Frontal cortex (tissue), 3 donors: ENCODE measurements at regions not wholly inside any gene's neighbourhood (a gene's known extent, or its start where the extent isn't known, plus 50 kb on each side); places are given as distances from the start of the nearest gene placed in this dataset.

Experiments
- DNase-seq, 2 donors: peaks; one replicate each; pipeline ENCODE4 v3.0.0; 2012; ENCODE audit warnings: low spot score in 2 of 2
- FAIRE-seq: peaks from 2 replicates; lab custom pipeline; 2012; peaks lifted over from hg19 to GRCh38; lab: Jason Lieb, UNC
- donor health status: control.
- donor health status: control.
- donor health status: control.

DNA sequence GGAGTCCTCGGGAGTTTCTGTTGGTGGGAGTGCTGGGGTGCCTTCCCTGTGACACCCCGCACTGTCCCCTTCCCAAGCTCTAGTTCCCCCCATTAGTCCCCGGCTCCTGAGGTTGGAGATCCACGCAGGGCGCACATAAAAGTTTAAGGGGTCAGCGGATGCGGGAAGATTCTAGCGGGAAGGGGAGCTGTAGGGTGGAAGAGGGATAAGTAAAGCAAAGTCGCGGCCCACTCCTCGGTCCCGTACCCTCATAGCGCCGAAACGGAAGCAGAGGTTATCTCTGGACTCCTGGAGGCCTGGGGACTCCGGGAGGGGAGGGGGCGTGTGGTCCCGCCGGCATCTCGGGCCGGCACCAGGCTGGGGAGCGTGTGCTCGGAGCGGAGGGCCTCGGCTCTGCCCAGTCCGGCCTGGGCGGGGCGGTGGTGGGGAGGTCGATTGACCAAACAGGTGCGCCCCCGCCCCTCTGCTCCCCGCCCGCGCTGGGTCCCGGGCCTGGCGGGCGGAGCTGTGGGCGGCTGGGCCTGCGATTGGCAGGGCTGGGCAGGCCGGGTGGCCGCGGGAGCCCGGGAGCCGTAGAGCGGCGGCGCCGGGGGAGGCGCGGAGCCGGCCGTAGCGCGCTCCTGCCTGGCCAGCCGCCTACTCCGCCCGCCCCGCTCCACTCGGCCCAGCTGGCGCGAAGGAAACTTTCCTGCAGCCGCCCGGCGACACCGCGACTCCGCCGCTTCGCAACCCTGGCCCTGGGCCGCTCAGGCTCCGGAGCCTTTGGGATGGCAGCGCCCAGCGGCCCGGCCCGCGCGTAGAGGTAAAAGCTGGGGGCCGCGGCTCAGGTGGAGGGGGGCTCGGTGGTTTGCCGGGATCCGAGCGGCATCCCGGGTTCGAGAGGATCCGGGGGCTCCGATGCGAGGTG is 52.2 kb upstream of the DAB2IP start:
- DNase-seq (peak; percentile 79 to 89), FAIRE-seq (no peak)

DNA sequence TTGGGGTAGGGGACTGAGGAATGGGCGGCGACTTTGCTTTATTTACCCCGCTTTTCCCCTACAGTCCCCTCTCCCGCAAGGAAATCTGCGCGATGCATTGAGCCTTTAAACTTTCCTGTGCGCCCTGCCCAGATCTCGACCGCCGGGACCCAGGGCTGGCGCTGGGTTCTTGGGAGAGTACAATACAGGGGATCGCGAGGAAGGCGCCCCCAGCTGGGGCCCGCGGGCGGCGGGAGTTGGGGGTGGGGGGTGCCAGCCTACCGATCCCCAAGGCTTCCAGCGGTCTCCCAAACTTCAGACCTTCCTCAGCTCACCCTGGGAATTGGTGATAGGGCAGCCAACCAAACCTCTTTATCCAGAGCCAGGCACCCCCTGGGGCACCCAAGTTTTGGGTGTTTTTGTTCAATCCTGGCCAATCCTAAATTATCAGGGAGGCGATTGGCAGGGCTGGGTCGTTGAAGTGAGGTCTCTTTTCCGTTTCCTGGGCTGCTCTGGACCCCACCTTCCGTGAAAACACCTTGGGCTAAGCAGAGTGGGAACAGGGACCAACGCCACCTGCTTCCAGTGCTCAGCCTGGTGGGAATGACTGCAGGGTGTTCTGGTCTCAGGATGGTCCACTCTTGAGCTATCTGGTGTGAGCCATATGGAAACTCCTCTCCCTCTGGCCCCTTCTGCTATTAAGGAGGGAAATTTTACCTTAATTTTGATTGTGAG is 51.4 kb upstream of the DAB2IP start:
- FAIRE-seq, result no peak
- peak; percentile 34 to 46 for DNase-seq

DNA sequence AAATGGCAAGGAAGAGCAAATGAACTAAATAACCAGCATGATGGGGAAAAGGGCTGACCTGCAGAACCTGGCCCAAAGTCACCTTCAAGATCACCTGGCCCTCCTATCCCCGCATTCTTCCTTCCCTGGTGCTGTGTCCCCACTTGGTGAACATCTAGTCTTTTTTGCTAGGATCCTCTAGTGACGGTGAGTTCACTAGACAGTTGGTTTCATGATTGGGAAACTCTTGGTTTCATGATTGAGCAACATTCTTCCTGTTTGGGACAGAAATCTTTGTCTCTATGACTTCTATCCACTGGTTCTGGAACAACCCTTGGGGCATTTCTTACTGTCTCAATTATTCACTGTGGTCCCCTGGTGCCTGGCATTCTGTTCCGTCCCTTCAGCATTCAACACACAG is 50.2 kb upstream of the DAB2IP start:
- DNase-seq (peak in 1 of 2 donors; percentile 46), FAIRE-seq (no peak)
